SK-N-MC (cell line): ENCODE measurements at regions not wholly inside any gene's neighbourhood (a gene's known extent, or its start where the extent isn't known, plus 50 kb on each side); places are given as distances from the start of the nearest gene placed in this dataset.

Experiments used
- DNase-seq: peaks from one replicate; pipeline ENCODE4 v3.0.0-alpha.2; 2011; ENCODE audit warnings: low read depth, low spot score
- H3K27ac ChIP-seq: fragments of 200-600 bp; sonication (generic); 2 replicates; pipeline ENCODE4 v1.5.1; 2016; ENCODE audit warnings: mixed run types
- H3K36me3 ChIP-seq: fragments of 200-600 bp; sonication (generic); 2 replicates; pipeline ENCODE4 v1.6.1; 2017; ENCODE audit warnings: antibody characterized with exemption, low read length, mixed read lengths; ENCODE audit not compliant: insufficient read depth
- H3K4me3 ChIP-seq: fragments of 200-600 bp; sonication (generic); 2 replicates; pipeline ENCODE4 v1.5.1; 2016
- H3K9ac ChIP-seq: fragments of 200-600 bp; sonication (generic); 2 replicates; pipeline ENCODE4 v1.8.0; 2017; ENCODE audit warnings: mixed run types, mixed read lengths; ENCODE audit not compliant: insufficient read length
- H3K9me3 ChIP-seq: fragments of 200-600 bp; sonication (generic); 2 replicates; pipeline ENCODE4 v1.6.1; 2017; ENCODE audit warnings: low read depth, mild to moderate bottlenecking, antibody characterized with exemption, low read length, moderate library complexity, mixed read lengths
- EZH2 ChIP-seq: fragments of 200-600 bp; sonication (generic); IDR thresholded peaks from one replicate; pipeline ENCODE4 v1.6.1; 2017; ENCODE audit warnings: antibody characterized with exemption
- FOXP2 ChIP-seq: optimal IDR thresholded peaks from 2 replicates; pipeline ENCODE3; 2011; ENCODE audit warnings: mild to moderate bottlenecking, moderate library complexity; ENCODE audit not compliant: insufficient read depth; ENCODE audit errors: extremely low read length, control extremely low read depth
- POLR2AphosphoS5 ChIP-seq: IDR thresholded peaks from 2 replicates; pipeline ENCODE4 v1.6.1; 2012; ENCODE audit warnings: mild to moderate bottlenecking, low read depth, low read length, borderline replicate concordance

- TF ChIP-seq EZH2 (no peak), POLR2AphosphoS5 (no peak), FOXP2 (no peak)
- H3K27ac ChIP-seq = no peak overlapping the region
- H3K9me3 ChIP-seq = no peaks in the 10 kb centered on the region; the same call in 1 of the 2 replicates
- H3K4me3 ChIP-seq = no peak overlapping the region
- DNase-seq = no peak
- H3K9ac ChIP-seq = no peak overlapping the region
- no peaks in the 10 kb centered on the region for H3K36me3 ChIP-seq
Measured at GRCh38 chr21:27067226-27067625, 100.3 kb upstream of the ADAMTS5 start.

GRCh38 chr21:27062443-27062842 is 95.6 kb upstream of the ADAMTS5 start:
- Histone ChIP-seq H3K27ac (no peak overlapping the region), H3K4me3 (no peak overlapping the region), H3K9ac (no peak overlapping the region), H3K9me3 (no peaks in the 10 kb centered on the region; the same call in 1 of the 2 replicates), H3K36me3 (no peaks in the 10 kb centered on the region)
- no peak for DNase-seq
- TF ChIP-seq POLR2AphosphoS5 (no peak), EZH2 (no peak), FOXP2 (no peak)

GRCh38 chr21:27061770-27062169 is 94.9 kb upstream of the ADAMTS5 start:
- Histone ChIP-seq H3K27ac (no peak overlapping the region), H3K9ac (no peak overlapping the region), H3K9me3 (no peaks in the 10 kb centered on the region; the same call in 1 of the 2 replicates), H3K36me3 (no peaks in the 10 kb centered on the region), H3K4me3 (no peak overlapping the region)
- no peak for TF ChIP-seq EZH2
- no peak for TF ChIP-seq FOXP2
- no peak for TF ChIP-seq POLR2AphosphoS5
- DNase-seq = no peak

GRCh38 chr21:27060190-27060589 is 93.3 kb upstream of the ADAMTS5 start:
- Histone ChIP-seq H3K9ac (no peak overlapping the region), H3K4me3 (no peak overlapping the region), H3K27ac (no peak overlapping the region), H3K36me3 (no peaks in the 10 kb centered on the region), H3K9me3 (no peaks in the 10 kb centered on the region; the same call in 1 of the 2 replicates)
- TF ChIP-seq FOXP2 (no peak), EZH2 (no peak), POLR2AphosphoS5 (no peak)
- DNase-seq = no peak

- no peaks in the 10 kb centered on the region; the same call in 1 of the 2 replicates for H3K9me3 ChIP-seq
- H3K4me3 ChIP-seq = no peak overlapping the region
- no peak overlapping the region for H3K27ac ChIP-seq
- no peak overlapping the region for H3K9ac ChIP-seq
- no peak for DNase-seq
- TF ChIP-seq FOXP2 (no peak), EZH2 (no peak), POLR2AphosphoS5 (no peak)
- H3K36me3 ChIP-seq = no peaks in the 10 kb centered on the region
Measured at GRCh38 chr21:27058673-27059605, 92.1 kb upstream of the ADAMTS5 start.

GRCh38 chr21:27057997-27058396 is 91.1 kb upstream of the ADAMTS5 start:
- Histone ChIP-seq H3K9ac (no peak overlapping the region), H3K9me3 (no peaks in the 10 kb centered on the region), H3K27ac (no peak overlapping the region), H3K4me3 (no peak overlapping the region), H3K36me3 (no peaks in the 10 kb centered on the region)
- TF ChIP-seq EZH2 (no peak), FOXP2 (no peak), POLR2AphosphoS5 (no peak)
- DNase-seq = no peak

- Histone ChIP-seq H3K36me3 (no peaks in the 10 kb centered on the region), H3K9me3 (no peaks in the 10 kb centered on the region), H3K9ac (no peak overlapping the region), H3K27ac (peak overlapping the region; percentile 52; the same call in 1 of the 2 replicates), H3K4me3 (peak overlapping the region; percentile 42)
- no peak for DNase-seq
- TF ChIP-seq POLR2AphosphoS5 = no peak
- TF ChIP-seq EZH2 = no peak
- TF ChIP-seq FOXP2 = no peak
Measured at GRCh38 chr21:27047658-27048314, 80.9 kb upstream of the ADAMTS5 start.

GRCh38 chr21:27047283-27047657 is 80.4 kb upstream of the ADAMTS5 start:
- Histone ChIP-seq H3K4me3 (peak overlapping the region; percentile 42), H3K27ac (peak overlapping the region; percentile 52; the same call in 1 of the 2 replicates), H3K9ac (no peak overlapping the region), H3K36me3 (no peaks in the 10 kb centered on the region), H3K9me3 (no peaks in the 10 kb centered on the region)
- peak; percentile 55 for DNase-seq
- TF ChIP-seq POLR2AphosphoS5 (no peak), EZH2 (no peak), FOXP2 (no peak)
